ENCODE measurements at regions not wholly inside any gene's neighbourhood (a gene's known extent, or its start where the extent isn't known, plus 50 kb on each side); places are given as distances from the start of the nearest gene placed in this dataset.
"Not testable (repeated sequence)": the region's sequence is repeated elsewhere in the genome, so short reads cannot be mapped to it uniquely, and the experiment has no call there.

DNA sequence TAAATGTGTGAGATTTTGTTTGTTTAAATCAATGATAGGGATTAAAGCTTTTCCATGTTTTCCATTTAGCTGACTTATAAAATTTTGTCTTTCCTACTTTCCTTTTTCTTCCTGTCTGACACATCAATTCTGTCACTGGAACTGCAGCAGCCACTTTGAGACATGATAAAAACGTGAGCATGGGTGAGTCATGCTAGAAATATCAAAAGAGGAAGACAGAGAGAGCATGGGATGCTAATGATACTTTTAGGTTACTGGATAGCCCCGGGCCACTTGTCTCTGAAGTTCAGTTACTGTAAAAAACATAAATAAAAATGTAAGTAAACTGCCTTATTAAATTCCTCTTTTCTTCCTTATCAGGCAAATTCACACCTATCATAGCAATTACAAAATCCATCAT, 1332.0 kb upstream of the PCDH20 start:
- intact Hi-C loops (cut with micrococcal nuclease), result no loop called here
- H3K9me3 ChIP-seq (ENCODE audit: control insufficient read depth in 1 of 2, insufficient read depth in 1 of 2, low read depth in 1 of 2, low read length in 2 of 2), result peaks cover 0 to 3% of the 10 kb centered on the region in 2 experiments; a peak in 1 of 4 replicates
- H3K4me2 ChIP-seq (ENCODE audit: low read length), result peak overlapping the region; percentile 34
- no peaks in the 10 kb centered on the region for H3K79me2 ChIP-seq (ENCODE audit: insufficient read depth, low read length)
- no peaks in the 10 kb centered on the region for H3K36me3 ChIP-seq (ENCODE audit: control insufficient read depth in 1 of 2, insufficient read depth in 2 of 2, low read length in 2 of 2)
- RAD21 ChIA-PET (ENCODE audit: low non-redundant PET in 1 of 2, low total read pairs in 2 of 2, uncharacterized antibody in 2 of 2, unreplicated experiment in 2 of 2), result no interaction called here
- peaks cover 0 to 13% of the 10 kb centered on the region in 2 experiments; a peak in 2 of 4 replicates for H3K4me1 ChIP-seq (ENCODE audit: control insufficient read depth in 1 of 2, insufficient read depth in 2 of 2, low read length in 2 of 2)
- H3K9ac ChIP-seq (ENCODE audit: low read length), result no peak overlapping the region
- CTCF ChIA-PET, result no interaction called here
- H3K27me3 ChIP-seq (ENCODE audit: insufficient read depth, low read length), result no peaks in the 10 kb centered on the region
- ATAC-seq (peak; percentile 55), DNase-seq (ENCODE audit: low read depth, low spot score) (no peak)
- H3K27ac ChIP-seq (ENCODE audit: low read depth, low read length), result no peak overlapping the region
- POLR2A ChIA-PET, result no interaction called here
- TF ChIP-seq POLR2A (IDR thresholded peaks at IDR 0.05; ENCODE audit: borderline replicate concordance, extremely low read depth, insufficient read depth, insufficient read length) (no peak), FOSL1 (IDR thresholded peaks at IDR 0.05; ENCODE audit: low read depth) (peak; percentile 19; the same call in 1 of the 2 replicates)
- BruUV-seq (replicated peaks), result no TSS peak
- peak overlapping the region; percentile 49 for H2AFZ ChIP-seq (ENCODE audit: low read depth, low read length, poor library complexity, severe bottlenecking)
- H3K9me2 ChIP-seq (ENCODE audit: insufficient read depth), result no peaks in the 10 kb centered on the region
- H4K20me1 ChIP-seq (ENCODE audit: insufficient read depth), result no peaks in the 10 kb centered on the region
- no peak overlapping the region for H3K4me3 ChIP-seq (replicated peaks in 1 of 2; ENCODE audit: low read depth in 1 of 2, low read length in 2 of 2)

DNA sequence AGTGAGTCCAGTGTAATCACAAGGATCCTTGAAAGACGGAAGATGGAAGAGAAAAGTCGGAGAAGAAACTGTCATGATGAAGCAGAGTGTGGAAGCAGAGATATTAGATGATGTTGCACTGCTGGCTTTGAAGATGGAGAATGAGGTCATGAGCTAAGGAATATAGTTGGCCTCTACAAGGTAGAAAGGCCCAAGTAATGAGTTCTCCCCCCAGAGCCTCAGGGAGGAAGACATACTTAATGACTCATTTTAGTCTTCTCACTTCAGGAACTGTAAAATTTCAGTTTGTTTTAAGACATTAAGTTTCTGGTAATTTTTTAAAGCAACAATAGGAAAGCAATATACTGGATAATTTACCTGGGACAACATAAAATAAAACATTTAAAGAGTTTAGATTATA, 1331.5 kb upstream of the PCDH20 start:
- Histone ChIP-seq H2AFZ (ENCODE audit: low read depth, low read length, poor library complexity, severe bottlenecking) (peak overlapping the region; percentile 49), H3K9ac (ENCODE audit: low read length) (no peak overlapping the region), H3K4me3 (replicated peaks in 1 of 2; ENCODE audit: low read depth in 1 of 2, low read length in 2 of 2) (no peak overlapping the region), H4K20me1 (ENCODE audit: insufficient read depth) (no peaks in the 10 kb centered on the region), H3K36me3 (ENCODE audit: control insufficient read depth in 1 of 2, insufficient read depth in 2 of 2, low read length in 2 of 2) (no peaks in the 10 kb centered on the region), H3K9me3 (ENCODE audit: control insufficient read depth in 1 of 2, insufficient read depth in 1 of 2, low read depth in 1 of 2, low read length in 2 of 2) (peaks cover 0 to 3% of the 10 kb centered on the region in 2 experiments; a peak in 1 of 4 replicates), H3K4me2 (ENCODE audit: low read length) (peak overlapping the region; percentile 34; the same call in 1 of the 2 replicates), H3K27ac (ENCODE audit: low read depth, low read length) (no peak overlapping the region), H3K4me1 (ENCODE audit: control insufficient read depth in 1 of 2, insufficient read depth in 2 of 2, low read length in 2 of 2) (peaks cover 0 to 13% of the 10 kb centered on the region in 2 experiments; a peak in 2 of 4 replicates), H3K79me2 (ENCODE audit: insufficient read depth, low read length) (no peaks in the 10 kb centered on the region), H3K9me2 (ENCODE audit: insufficient read depth) (no peaks in the 10 kb centered on the region), H3K27me3 (ENCODE audit: insufficient read depth, low read length) (no peaks in the 10 kb centered on the region)
- no TSS peak for BruUV-seq (replicated peaks)
- RAD21 ChIA-PET (ENCODE audit: low non-redundant PET in 1 of 2, low total read pairs in 2 of 2, uncharacterized antibody in 2 of 2, unreplicated experiment in 2 of 2), result no interaction called here
- CTCF ChIA-PET, result no interaction called here
- no peak for ATAC-seq
- intact Hi-C loops (cut with micrococcal nuclease), result no loop called here
- POLR2A ChIA-PET, result no interaction called here
- TF ChIP-seq JUND (IDR thresholded peaks at IDR 0.05), result no peak
- no peak for TF ChIP-seq ZNF274 (IDR thresholded peaks at IDR 0.05; ENCODE audit: low read depth, low read length)
- TF ChIP-seq EZH2 (IDR thresholded peaks at IDR 0.05), result no peak
- TF ChIP-seq, protein P1, sequence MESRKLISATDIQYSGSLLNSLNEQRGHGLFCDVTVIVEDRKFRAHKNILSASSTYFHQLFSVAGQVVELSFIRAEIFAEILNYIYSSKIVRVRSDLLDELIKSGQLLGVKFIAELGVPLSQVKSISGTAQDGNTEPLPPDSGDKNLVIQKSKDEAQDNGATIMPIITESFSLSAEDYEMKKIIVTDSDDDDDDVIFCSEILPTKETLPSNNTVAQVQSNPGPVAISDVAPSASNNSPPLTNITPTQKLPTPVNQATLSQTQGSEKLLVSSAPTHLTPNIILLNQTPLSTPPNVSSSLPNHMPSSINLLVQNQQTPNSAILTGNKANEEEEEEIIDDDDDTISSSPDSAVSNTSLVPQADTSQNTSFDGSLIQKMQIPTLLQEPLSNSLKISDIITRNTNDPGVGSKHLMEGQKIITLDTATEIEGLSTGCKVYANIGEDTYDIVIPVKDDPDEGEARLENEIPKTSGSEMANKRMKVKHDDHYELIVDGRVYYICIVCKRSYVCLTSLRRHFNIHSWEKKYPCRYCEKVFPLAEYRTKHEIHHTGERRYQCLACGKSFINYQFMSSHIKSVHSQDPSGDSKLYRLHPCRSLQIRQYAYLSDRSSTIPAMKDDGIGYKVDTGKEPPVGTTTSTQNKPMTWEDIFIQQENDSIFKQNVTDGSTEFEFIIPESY (IDR thresholded peaks at IDR 0.05; ENCODE audit: extremely low read depth, insufficient replicate concordance, low read length), result no peak
- TF ChIP-seq, protein P2, sequence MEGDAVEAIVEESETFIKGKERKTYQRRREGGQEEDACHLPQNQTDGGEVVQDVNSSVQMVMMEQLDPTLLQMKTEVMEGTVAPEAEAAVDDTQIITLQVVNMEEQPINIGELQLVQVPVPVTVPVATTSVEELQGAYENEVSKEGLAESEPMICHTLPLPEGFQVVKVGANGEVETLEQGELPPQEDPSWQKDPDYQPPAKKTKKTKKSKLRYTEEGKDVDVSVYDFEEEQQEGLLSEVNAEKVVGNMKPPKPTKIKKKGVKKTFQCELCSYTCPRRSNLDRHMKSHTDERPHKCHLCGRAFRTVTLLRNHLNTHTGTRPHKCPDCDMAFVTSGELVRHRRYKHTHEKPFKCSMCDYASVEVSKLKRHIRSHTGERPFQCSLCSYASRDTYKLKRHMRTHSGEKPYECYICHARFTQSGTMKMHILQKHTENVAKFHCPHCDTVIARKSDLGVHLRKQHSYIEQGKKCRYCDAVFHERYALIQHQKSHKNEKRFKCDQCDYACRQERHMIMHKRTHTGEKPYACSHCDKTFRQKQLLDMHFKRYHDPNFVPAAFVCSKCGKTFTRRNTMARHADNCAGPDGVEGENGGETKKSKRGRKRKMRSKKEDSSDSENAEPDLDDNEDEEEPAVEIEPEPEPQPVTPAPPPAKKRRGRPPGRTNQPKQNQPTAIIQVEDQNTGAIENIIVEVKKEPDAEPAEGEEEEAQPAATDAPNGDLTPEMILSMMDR (IDR thresholded peaks at IDR 0.05 in 2 of 3, conservative IDR thresholded peaks at IDR 0.05 in 1 of 3; ENCODE audit: borderline replicate concordance in 1 of 3, insufficient read depth in 1 of 3, low read depth in 2 of 3, low read length in 2 of 3), result no peak
- no peak for DNase-seq (ENCODE audit: low read depth, low spot score)

DNA sequence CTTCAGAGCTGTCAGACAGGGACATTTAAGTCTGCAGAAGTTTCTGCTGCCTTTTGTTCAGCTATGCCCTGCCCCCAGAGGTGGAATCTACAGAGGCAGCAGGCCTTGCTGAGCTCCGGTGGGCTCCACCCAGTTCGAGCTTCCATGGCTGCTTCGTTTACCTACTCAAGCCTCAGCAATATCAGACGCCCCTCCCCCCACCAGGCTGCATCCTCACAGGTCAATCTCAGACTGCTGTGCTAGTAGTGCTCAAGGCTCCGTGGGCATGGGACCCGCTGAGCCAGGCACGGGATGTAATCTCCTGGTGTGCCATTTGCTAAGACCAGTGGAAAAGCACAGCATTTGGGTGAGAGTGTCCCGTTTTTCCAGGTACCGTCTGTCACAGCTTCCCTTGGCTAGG, 1314.1 kb upstream of the PCDH20 start:
- CTCF ChIA-PET; RAD21 ChIA-PET (ENCODE audit: low non-redundant PET in 1 of 2, low total read pairs in 2 of 2, uncharacterized antibody in 2 of 2, unreplicated experiment in 2 of 2); H3K27me3 ChIP-seq (ENCODE audit: insufficient read depth, low read length); H3K4me3 ChIP-seq (replicated peaks in 1 of 2; ENCODE audit: low read depth in 1 of 2, low read length in 2 of 2); H3K4me1 ChIP-seq (ENCODE audit: control insufficient read depth in 1 of 2, insufficient read depth in 2 of 2, low read length in 2 of 2); ATAC-seq; POLR2A ChIA-PET; H3K27ac ChIP-seq (ENCODE audit: low read depth, low read length); intact Hi-C loops (cut with micrococcal nuclease); H3K9ac ChIP-seq (ENCODE audit: low read length); H3K4me2 ChIP-seq (ENCODE audit: low read length); H3K36me3 ChIP-seq (ENCODE audit: control insufficient read depth in 1 of 2, insufficient read depth in 2 of 2, low read length in 2 of 2); BruUV-seq (replicated peaks); H2AFZ ChIP-seq (ENCODE audit: low read depth, low read length, poor library complexity, severe bottlenecking); H3K9me3 ChIP-seq (ENCODE audit: control insufficient read depth in 1 of 2, insufficient read depth in 1 of 2, low read depth in 1 of 2, low read length in 2 of 2); DNase-seq (ENCODE audit: low read depth, low spot score); H3K79me2 ChIP-seq (ENCODE audit: insufficient read depth, low read length); H3K9me2 ChIP-seq (ENCODE audit: insufficient read depth); H4K20me1 ChIP-seq (ENCODE audit: insufficient read depth): not testable (repeated sequence)

Measured in HCT116 (cell line).